HCT116 (cell line): ENCODE measurements at regions not wholly inside any gene's neighbourhood (a gene's known extent, or its start where the extent isn't known, plus 50 kb on each side); places are given as distances from the start of the nearest gene placed in this dataset.

ENCODE experiments used
- ATAC-seq: fragments of 200-7000 bp; cut with Tn5 transposase; 2 replicates; pipeline ENCODE4 v1.9.1; 2020; ENCODE audit warnings: mild to moderate bottlenecking, moderate library complexity
- BruUV-seq: library from RNA; stranded (reverse); fragments of 400-500 nt; replicated peaks from 2 replicates; lab custom pipeline; 2021; lab: Mats Ljungman, UMichigan
- CTCF ChIA-PET: fragments of 300-600 bp; sonication (Branson Sonifier 250); formaldehyde crosslinking; loops from one replicate; lab custom pipeline; 2021; ENCODE audit warnings: antibody characterized with exemption; lab: Charles Lee
- POLR2A ChIA-PET: fragments of 300-600, 350-600 bp; sonication (Branson Sonifier 250); formaldehyde crosslinking; loops from one replicate; lab custom pipeline; 2021; ENCODE audit warnings: antibody characterized with exemption; lab: Charles Lee
- RAD21 ChIA-PET, 2 experiments: fragments of 300-600 bp; sonication (Branson Sonifier 250); formaldehyde crosslinking; loops; one replicate each; lab custom pipeline; 2023; ENCODE audit warnings: low total read pairs in 2 of 2; ENCODE audit not compliant: uncharacterized antibody in 2 of 2, unreplicated experiment in 2 of 2, low non-redundant PET in 1 of 2; lab: Charles Lee
- DNase-seq: peaks from one replicate; pipeline ENCODE4 v3.0.0-alpha.2; 2010; ENCODE audit warnings: low read depth, low spot score
- H2AFZ ChIP-seq: fragments of 200-600 bp; shearing (Covaris generic), sonication (generic); 2 replicates; pipeline ENCODE4 v1.6.1; 2017; ENCODE audit warnings: low read depth, mixed run types, mixed read lengths, antibody characterized with exemption, low read length; ENCODE audit not compliant: poor library complexity, severe bottlenecking
- H3K27ac ChIP-seq: 2 replicates; pipeline ENCODE4 v1.5.1; 2012; ENCODE audit warnings: low read depth, low read length
- H3K27me3 ChIP-seq: fragments of 200-600 bp; sonication (generic); 2 replicates; pipeline ENCODE4 v1.6.1; 2016; ENCODE audit warnings: mixed run types, low read length, mixed read lengths; ENCODE audit not compliant: insufficient read depth
- H3K36me3 ChIP-seq, 2 experiments: fragments of 200-500 bp in 1 of 2; fragments of 200-600 bp in 1 of 2; sonication (Bioruptor generic) in 1 of 2; sonication (generic) in 1 of 2; 2 replicates each; pipeline versions ENCODE4 v1.5.1 to v1.6.1; 2014 to 2016; ENCODE audit warnings: low read length in 2 of 2, inconsistent platforms in 1 of 2, mixed read lengths in 1 of 2, mixed run types in 1 of 2; ENCODE audit not compliant: insufficient read depth in 2 of 2, control insufficient read depth in 1 of 2
- H3K4me1 ChIP-seq, 2 experiments: fragments of 200-600 bp in 1 of 2; sonication (generic) in 1 of 2; 2 replicates each; pipeline versions ENCODE4 v1.5.1 to v1.6.1; 2012 to 2017; ENCODE audit warnings: low read length in 2 of 2, inconsistent platforms in 1 of 2, mild to moderate bottlenecking in 1 of 2, mixed read lengths in 1 of 2, mixed run types in 1 of 2, moderate library complexity in 1 of 2; ENCODE audit not compliant: insufficient read depth in 2 of 2, control insufficient read depth in 1 of 2
- H3K4me2 ChIP-seq: fragments of 200-600 bp; sonication (generic); 2 replicates; pipeline ENCODE4 v1.6.1; 2017; ENCODE audit warnings: mixed run types, low read length, mixed read lengths
- H3K4me3 ChIP-seq, 2 experiments: fragments of 200-600 bp in 1 of 2; sonication (generic) in 1 of 2; replicated peaks in 1 of 2; 2 replicates each; pipeline ENCODE4 v1.5.1; 2011 to 2016; ENCODE audit warnings: low read length in 2 of 2, control low read depth in 1 of 2, low read depth in 1 of 2, mild to moderate bottlenecking in 1 of 2, mixed read lengths in 1 of 2, mixed run types in 1 of 2
- H3K79me2 ChIP-seq: fragments of 200-600 bp; sonication (generic); 2 replicates; pipeline ENCODE4 v1.6.1; 2017; ENCODE audit warnings: mild to moderate bottlenecking, mixed run types, low read length, moderate library complexity, mixed read lengths; ENCODE audit not compliant: insufficient read depth
- H3K9ac ChIP-seq: fragments of 200-600 bp; sonication (generic); 2 replicates; pipeline ENCODE4 v1.6.1; 2016; ENCODE audit warnings: low read length, mixed read lengths
- H3K9me2 ChIP-seq: fragments of 200-600 bp; sonication (generic), shearing (Covaris generic); 2 replicates; pipeline ENCODE4 v1.6.1; 2017; ENCODE audit warnings: mixed run types, mild to moderate bottlenecking, moderate library complexity; ENCODE audit not compliant: insufficient read depth
- H3K9me3 ChIP-seq, 2 experiments: fragments of 200-500 bp in 1 of 2; fragments of 200-600 bp in 1 of 2; sonication (Bioruptor generic) in 1 of 2; sonication (generic) in 1 of 2; 2 replicates each; pipeline ENCODE4 v1.6.1; 2014 to 2017; ENCODE audit warnings: low read length in 2 of 2, mixed read lengths in 2 of 2, inconsistent platforms in 1 of 2, low read depth in 1 of 2, mild to moderate bottlenecking in 1 of 2, mixed run types in 1 of 2, moderate library complexity in 1 of 2; ENCODE audit not compliant: control insufficient read depth in 1 of 2, insufficient read depth in 1 of 2
- H4K20me1 ChIP-seq: fragments of 200-600 bp; sonication (generic), shearing (Covaris generic); 2 replicates; pipeline ENCODE4 v1.6.1; 2017; ENCODE audit warnings: mixed run types, mild to moderate bottlenecking, moderate library complexity; ENCODE audit not compliant: insufficient read depth
- ATF3 ChIP-seq: IDR thresholded peaks from 2 replicates; pipeline ENCODE4 v1.6.1; 2012
- CBX3 ChIP-seq: IDR thresholded peaks from 2 replicates; pipeline ENCODE4 v1.6.1; 2012; ENCODE audit warnings: low read depth
- CEBPB ChIP-seq: IDR thresholded peaks from 2 replicates; pipeline ENCODE4 v1.6.1; 2012; ENCODE audit warnings: low read depth
- CTCF ChIP-seq, 3 experiments: fragments of 200-600 bp in 1 of 3; sonication (generic) in 1 of 3; IDR thresholded peaks in 2 of 3; conservative IDR thresholded peaks in 1 of 3; 2 replicates each; pipeline ENCODE4 v1.5.1; 2012 to 2017; ENCODE audit warnings: low read depth in 2 of 3, low read length in 2 of 3, antibody characterized with exemption in 1 of 3, borderline replicate concordance in 1 of 3, control low read depth in 1 of 3, mild to moderate bottlenecking in 1 of 3, mixed read lengths in 1 of 3, mixed run types in 1 of 3, moderate library complexity in 1 of 3; ENCODE audit not compliant: insufficient read depth in 1 of 3
- EZH2phosphoT487 ChIP-seq: fragments of 200-600 bp; IDR thresholded peaks from 2 replicates; pipeline ENCODE4 v1.6.1; 2018; ENCODE audit warnings: antibody characterized with exemption, borderline replicate concordance
- JUND ChIP-seq: IDR thresholded peaks from 2 replicates; pipeline ENCODE4 v1.6.1; 2012
- MAX ChIP-seq: IDR thresholded peaks from 2 replicates; pipeline ENCODE4 v1.6.1; 2012
- POLR2A ChIP-seq: IDR thresholded peaks from 2 replicates; pipeline ENCODE4 v1.7.0; 2011; ENCODE audit warnings: borderline replicate concordance; ENCODE audit not compliant: insufficient read depth, insufficient read length; ENCODE audit errors: extremely low read depth
- POLR2AphosphoS5 ChIP-seq: IDR thresholded peaks from 2 replicates; pipeline ENCODE4 v1.6.1; 2011; ENCODE audit warnings: mild to moderate bottlenecking, low read depth, low read length, moderate library complexity
- REST ChIP-seq: IDR thresholded peaks from 2 replicates; pipeline ENCODE4 v1.6.1; 2012; ENCODE audit warnings: low read depth
- SP1 ChIP-seq: IDR thresholded peaks from 2 replicates; pipeline ENCODE4 v1.6.1; 2012; ENCODE audit warnings: low read depth
- TCF7L2 ChIP-seq: IDR thresholded peaks from 2 replicates; pipeline ENCODE4 v1.7.0; 2011; ENCODE audit warnings: borderline replicate concordance, inconsistent platforms; ENCODE audit not compliant: insufficient read depth, insufficient read length; ENCODE audit errors: extremely low read depth
- ZBTB33 ChIP-seq: IDR thresholded peaks from 2 replicates; pipeline ENCODE4 v1.6.1; 2011; ENCODE audit warnings: mild to moderate bottlenecking, low read length, moderate library complexity; ENCODE audit not compliant: insufficient replicate concordance; ENCODE audit errors: extremely low read depth
- ZNF274 ChIP-seq: fragments of 200-500 bp; sonication (Bioruptor generic); IDR thresholded peaks from 2 replicates; pipeline ENCODE4 v1.6.1; 2014; ENCODE audit warnings: mild to moderate bottlenecking, low read depth, low read length, inconsistent platforms
- intact Hi-C: fragments of 100-400 bp; cut with micrococcal nuclease; formaldehyde crosslinking; loops from 2 replicates; pipeline ENCODE4 v1.10.0; 2022

- ATAC-seq (no peak), DNase-seq (no peak)
- Histone ChIP-seq H3K4me1 (no peaks in the 10 kb centered on the region), H3K4me3 (no peak overlapping the region), H4K20me1 (no peaks in the 10 kb centered on the region), H3K4me2 (no peak overlapping the region), H3K9me3 (0 out of 4 replicates have a peak, but pooled peaks cover 0 to 3% of the 10 kb centered on the region in 2 experiments), H3K9me2 (no peaks in the 10 kb centered on the region), H3K27ac (no peak overlapping the region), H3K27me3 (no peaks in the 10 kb centered on the region), H3K9ac (no peak overlapping the region), H2AFZ (no peak overlapping the region), H3K36me3 (no peaks in the 10 kb centered on the region), H3K79me2 (no peaks in the 10 kb centered on the region)
- no TSS peak for BruUV-seq
- RAD21 ChIA-PET: no interaction called here
- intact Hi-C loops: loop anchor here (10.0 kb wide), 1 partner anchor 641 kb away; no protein-coding TSS in a partner anchor
- no peak for TF ChIP-seq CEBPB
- no peak for TF ChIP-seq EZH2phosphoT487
- no peak for TF ChIP-seq SP1
- TF ChIP-seq MAX: no peak
- no peak for TF ChIP-seq ZBTB33
- no peak for TF ChIP-seq JUND
- no peak for TF ChIP-seq ZNF274
- TF ChIP-seq TCF7L2: no peak
- no peak for TF ChIP-seq CBX3
- TF ChIP-seq CTCF (IDR thresholded peaks at IDR 0.05 in 2 of 3, conservative IDR thresholded peaks at IDR 0.05 in 1 of 3; ENCODE audit: borderline replicate concordance in 1 of 3, insufficient read depth in 1 of 3, low read depth in 2 of 3, low read length in 2 of 3): no peak
- TF ChIP-seq POLR2AphosphoS5: no peak
- no peak for TF ChIP-seq REST
- TF ChIP-seq ATF3: no peak
- TF ChIP-seq POLR2A: no peak
- CTCF ChIA-PET: interaction anchor here (0.8 kb wide), 1 partner anchor 909 kb away, joined by 4 read pairs; no protein-coding TSS in a partner anchor
- POLR2A ChIA-PET: no interaction called here
These were observed 724.4 kb upstream of the ARRDC4 start for GRCh38 chr15:97236140-97236539.
